HCT116 (cell line): ENCODE measurements at regions not wholly inside any gene's neighbourhood (a gene's known extent, or its start where the extent isn't known, plus 50 kb on each side); places are given as distances from the start of the nearest gene placed in this dataset.

ENCODE experiments used
- ATAC-seq: fragments of 200-7000 bp; cut with Tn5 transposase; 2 replicates; pipeline ENCODE4 v1.9.1; 2020; ENCODE audit warnings: mild to moderate bottlenecking, moderate library complexity
- BruUV-seq: library from RNA; stranded (reverse); fragments of 400-500 nt; replicated peaks from 2 replicates; lab custom pipeline; 2021; lab: Mats Ljungman, UMichigan
- CTCF ChIA-PET: fragments of 300-600 bp; sonication (Branson Sonifier 250); formaldehyde crosslinking; loops from one replicate; lab custom pipeline; 2021; ENCODE audit warnings: antibody characterized with exemption; lab: Charles Lee
- POLR2A ChIA-PET: fragments of 300-600, 350-600 bp; sonication (Branson Sonifier 250); formaldehyde crosslinking; loops from one replicate; lab custom pipeline; 2021; ENCODE audit warnings: antibody characterized with exemption; lab: Charles Lee
- RAD21 ChIA-PET, 2 experiments: fragments of 300-600 bp; sonication (Branson Sonifier 250); formaldehyde crosslinking; loops; one replicate each; lab custom pipeline; 2023; ENCODE audit warnings: low total read pairs in 2 of 2; ENCODE audit not compliant: uncharacterized antibody in 2 of 2, unreplicated experiment in 2 of 2, low non-redundant PET in 1 of 2; lab: Charles Lee
- DNase-seq: peaks from one replicate; pipeline ENCODE4 v3.0.0-alpha.2; 2010; ENCODE audit warnings: low read depth, low spot score
- H2AFZ ChIP-seq: fragments of 200-600 bp; shearing (Covaris generic), sonication (generic); 2 replicates; pipeline ENCODE4 v1.6.1; 2017; ENCODE audit warnings: low read depth, mixed run types, mixed read lengths, antibody characterized with exemption, low read length; ENCODE audit not compliant: poor library complexity, severe bottlenecking
- H3K27ac ChIP-seq: 2 replicates; pipeline ENCODE4 v1.5.1; 2012; ENCODE audit warnings: low read depth, low read length
- H3K27me3 ChIP-seq: fragments of 200-600 bp; sonication (generic); 2 replicates; pipeline ENCODE4 v1.6.1; 2016; ENCODE audit warnings: mixed run types, low read length, mixed read lengths; ENCODE audit not compliant: insufficient read depth
- H3K36me3 ChIP-seq, 2 experiments: fragments of 200-500 bp in 1 of 2; fragments of 200-600 bp in 1 of 2; sonication (Bioruptor generic) in 1 of 2; sonication (generic) in 1 of 2; 2 replicates each; pipeline versions ENCODE4 v1.5.1 to v1.6.1; 2014 to 2016; ENCODE audit warnings: low read length in 2 of 2, inconsistent platforms in 1 of 2, mixed read lengths in 1 of 2, mixed run types in 1 of 2; ENCODE audit not compliant: insufficient read depth in 2 of 2, control insufficient read depth in 1 of 2
- H3K4me1 ChIP-seq, 2 experiments: fragments of 200-600 bp in 1 of 2; sonication (generic) in 1 of 2; 2 replicates each; pipeline versions ENCODE4 v1.5.1 to v1.6.1; 2012 to 2017; ENCODE audit warnings: low read length in 2 of 2, inconsistent platforms in 1 of 2, mild to moderate bottlenecking in 1 of 2, mixed read lengths in 1 of 2, mixed run types in 1 of 2, moderate library complexity in 1 of 2; ENCODE audit not compliant: insufficient read depth in 2 of 2, control insufficient read depth in 1 of 2
- H3K4me2 ChIP-seq: fragments of 200-600 bp; sonication (generic); 2 replicates; pipeline ENCODE4 v1.6.1; 2017; ENCODE audit warnings: mixed run types, low read length, mixed read lengths
- H3K4me3 ChIP-seq, 2 experiments: fragments of 200-600 bp in 1 of 2; sonication (generic) in 1 of 2; replicated peaks in 1 of 2; 2 replicates each; pipeline ENCODE4 v1.5.1; 2011 to 2016; ENCODE audit warnings: low read length in 2 of 2, control low read depth in 1 of 2, low read depth in 1 of 2, mild to moderate bottlenecking in 1 of 2, mixed read lengths in 1 of 2, mixed run types in 1 of 2
- H3K79me2 ChIP-seq: fragments of 200-600 bp; sonication (generic); 2 replicates; pipeline ENCODE4 v1.6.1; 2017; ENCODE audit warnings: mild to moderate bottlenecking, mixed run types, low read length, moderate library complexity, mixed read lengths; ENCODE audit not compliant: insufficient read depth
- H3K9ac ChIP-seq: fragments of 200-600 bp; sonication (generic); 2 replicates; pipeline ENCODE4 v1.6.1; 2016; ENCODE audit warnings: low read length, mixed read lengths
- H3K9me2 ChIP-seq: fragments of 200-600 bp; sonication (generic), shearing (Covaris generic); 2 replicates; pipeline ENCODE4 v1.6.1; 2017; ENCODE audit warnings: mixed run types, mild to moderate bottlenecking, moderate library complexity; ENCODE audit not compliant: insufficient read depth
- H3K9me3 ChIP-seq, 2 experiments: fragments of 200-500 bp in 1 of 2; fragments of 200-600 bp in 1 of 2; sonication (Bioruptor generic) in 1 of 2; sonication (generic) in 1 of 2; 2 replicates each; pipeline ENCODE4 v1.6.1; 2014 to 2017; ENCODE audit warnings: low read length in 2 of 2, mixed read lengths in 2 of 2, inconsistent platforms in 1 of 2, low read depth in 1 of 2, mild to moderate bottlenecking in 1 of 2, mixed run types in 1 of 2, moderate library complexity in 1 of 2; ENCODE audit not compliant: control insufficient read depth in 1 of 2, insufficient read depth in 1 of 2
- H4K20me1 ChIP-seq: fragments of 200-600 bp; sonication (generic), shearing (Covaris generic); 2 replicates; pipeline ENCODE4 v1.6.1; 2017; ENCODE audit warnings: mixed run types, mild to moderate bottlenecking, moderate library complexity; ENCODE audit not compliant: insufficient read depth
- EGR1 ChIP-seq: IDR thresholded peaks from 2 replicates; pipeline ENCODE4 v1.6.1; 2012; ENCODE audit warnings: low read depth
- FOSL1 ChIP-seq: IDR thresholded peaks from 2 replicates; pipeline ENCODE4 v1.6.1; 2012; ENCODE audit warnings: low read depth
- JUND ChIP-seq: IDR thresholded peaks from 2 replicates; pipeline ENCODE4 v1.6.1; 2012
- POLR2A ChIP-seq: IDR thresholded peaks from 2 replicates; pipeline ENCODE4 v1.7.0; 2011; ENCODE audit warnings: borderline replicate concordance; ENCODE audit not compliant: insufficient read depth, insufficient read length; ENCODE audit errors: extremely low read depth
- SP1 ChIP-seq: IDR thresholded peaks from 2 replicates; pipeline ENCODE4 v1.6.1; 2012; ENCODE audit warnings: low read depth
- TCF7L2 ChIP-seq: IDR thresholded peaks from 2 replicates; pipeline ENCODE4 v1.7.0; 2011; ENCODE audit warnings: borderline replicate concordance, inconsistent platforms; ENCODE audit not compliant: insufficient read depth, insufficient read length; ENCODE audit errors: extremely low read depth
- YY1 ChIP-seq: IDR thresholded peaks from 2 replicates; pipeline ENCODE4 v1.6.1; 2011; ENCODE audit warnings: low read length, low read depth, moderate library complexity, mild to moderate bottlenecking; ENCODE audit not compliant: insufficient replicate concordance; ENCODE audit errors: extremely low read depth
- ZFX ChIP-seq: fragments of 450-650 bp; IDR thresholded peaks from 2 replicates; pipeline ENCODE4 v1.6.1; 2017
- ZNF274 ChIP-seq: fragments of 200-500 bp; sonication (Bioruptor generic); IDR thresholded peaks from 2 replicates; pipeline ENCODE4 v1.6.1; 2014; ENCODE audit warnings: mild to moderate bottlenecking, low read depth, low read length, inconsistent platforms
- intact Hi-C: fragments of 100-400 bp; cut with micrococcal nuclease; formaldehyde crosslinking; loops from 2 replicates; pipeline ENCODE4 v1.10.0; 2022
- TF ChIP-seq, protein P1 (sequence below): IDR thresholded peaks from 2 replicates; pipeline ENCODE4 v1.6.1; 2012; ENCODE audit warnings: low read depth
- TF ChIP-seq, protein P2 (sequence below), 3 experiments: fragments of 200-600 bp in 1 of 3; sonication (generic) in 1 of 3; IDR thresholded peaks in 2 of 3; conservative IDR thresholded peaks in 1 of 3; 2 replicates each; pipeline ENCODE4 v1.5.1; 2012 to 2017; ENCODE audit warnings: low read depth in 2 of 3, low read length in 2 of 3, antibody characterized with exemption in 1 of 3, borderline replicate concordance in 1 of 3, control low read depth in 1 of 3, mild to moderate bottlenecking in 1 of 3, mixed read lengths in 1 of 3, mixed run types in 1 of 3, moderate library complexity in 1 of 3; ENCODE audit not compliant: insufficient read depth in 1 of 3
- TF ChIP-seq, protein P3 (sequence below): IDR thresholded peaks from 2 replicates; pipeline ENCODE4 v1.6.1; 2011; ENCODE audit warnings: mild to moderate bottlenecking, low read length, moderate library complexity; ENCODE audit not compliant: insufficient replicate concordance; ENCODE audit errors: extremely low read depth

DNA sequence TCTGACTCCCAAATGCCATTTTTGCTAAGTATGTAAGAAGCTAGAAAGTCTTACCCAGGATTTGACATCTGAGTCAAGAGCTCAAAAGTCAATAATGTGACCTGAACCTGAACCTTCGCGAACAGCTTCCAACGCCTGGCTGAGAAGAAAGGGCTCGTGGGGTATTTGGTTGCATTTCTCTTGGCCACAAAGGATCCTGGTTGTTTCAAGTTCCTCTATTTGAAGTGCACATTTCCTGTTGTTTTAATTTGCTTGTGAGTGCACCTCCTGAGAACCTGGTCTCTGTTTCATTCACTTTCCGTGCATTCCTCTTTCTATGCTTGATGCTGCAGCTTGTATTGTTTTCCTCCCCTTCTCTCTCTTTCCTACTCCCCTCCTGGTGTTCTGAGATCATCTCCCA, 212.5 kb downstream of the FOXA2 start:
- Histone ChIP-seq H3K27ac (peak overlapping the region; percentile 54), H3K9me2 (no peaks in the 10 kb centered on the region), H3K79me2 (no peaks in the 10 kb centered on the region), H3K4me1 (peaks cover 35 to 56% of the 10 kb centered on the region in 2 experiments), H3K9ac (no peak overlapping the region), H4K20me1 (no peaks in the 10 kb centered on the region), H3K4me2 (peak overlapping the region; percentile 50), H3K27me3 (no peaks in the 10 kb centered on the region), H3K36me3 (no peaks in the 10 kb centered on the region), H3K4me3 (no peak overlapping the region), H3K9me3 (no peaks in the 10 kb centered on the region), H2AFZ (peak overlapping the region; percentile 38)
- RAD21 ChIA-PET, result no interaction called here
- no TSS peak for BruUV-seq
- DNase-seq (no peak), ATAC-seq (peak; percentile 45)
- CTCF ChIA-PET, result interaction anchor here (1.1 kb wide), 1 partner anchor 18 kb away, joined by 3 read pairs; no protein-coding TSS in a partner anchor
- POLR2A ChIA-PET, result no interaction called here
- peak; percentile 22; the same call in 1 of the 2 replicates for TF ChIP-seq JUND
- TF ChIP-seq SP1, result 0 out of 2 replicates have a peak, but pooled peaks have one; percentile 31
- no peak for TF ChIP-seq EGR1
- intact Hi-C loops, result loop anchor here (10.0 kb wide), 1 partner anchor 783 kb away; no protein-coding TSS in a partner anchor

DNA sequence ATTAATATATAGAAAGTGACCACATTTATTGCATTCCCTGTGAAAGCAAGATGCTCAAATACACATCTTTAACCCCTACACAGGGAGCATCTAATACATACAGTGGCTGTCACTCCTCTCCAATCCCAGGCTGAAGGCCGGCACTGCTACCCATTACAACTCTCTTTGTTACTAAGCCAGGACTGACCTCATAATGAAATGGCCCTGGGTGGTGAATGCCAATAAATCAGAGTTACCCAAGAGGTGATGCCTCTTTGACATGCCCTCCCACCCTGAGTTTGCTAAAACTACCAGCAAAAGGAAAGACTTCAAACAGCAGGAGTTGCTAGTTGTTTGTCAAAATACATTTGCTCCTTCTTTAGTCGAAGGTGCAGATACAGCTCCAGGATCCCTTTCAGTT, 214.2 kb downstream of the FOXA2 start:
- Histone ChIP-seq H3K4me3 (no peak overlapping the region), H3K79me2 (no peaks in the 10 kb centered on the region), H3K4me1 (peaks cover 22 to 39% of the 10 kb centered on the region in 2 experiments), H3K4me2 (no peak overlapping the region), H4K20me1 (no peaks in the 10 kb centered on the region), H2AFZ (no peak overlapping the region), H3K9me3 (no peaks in the 10 kb centered on the region), H3K9me2 (no peaks in the 10 kb centered on the region), H3K27ac (no peak overlapping the region), H3K9ac (no peak overlapping the region), H3K27me3 (no peaks in the 10 kb centered on the region), H3K36me3 (no peaks in the 10 kb centered on the region)
- TF ChIP-seq ZFX (no peak), ZNF274 (no peak), POLR2A (no peak), JUND (no peak), FOSL1 (no peak), TCF7L2 (no peak), EGR1 (no peak), YY1 (no peak)
- TF ChIP-seq, protein P1, sequence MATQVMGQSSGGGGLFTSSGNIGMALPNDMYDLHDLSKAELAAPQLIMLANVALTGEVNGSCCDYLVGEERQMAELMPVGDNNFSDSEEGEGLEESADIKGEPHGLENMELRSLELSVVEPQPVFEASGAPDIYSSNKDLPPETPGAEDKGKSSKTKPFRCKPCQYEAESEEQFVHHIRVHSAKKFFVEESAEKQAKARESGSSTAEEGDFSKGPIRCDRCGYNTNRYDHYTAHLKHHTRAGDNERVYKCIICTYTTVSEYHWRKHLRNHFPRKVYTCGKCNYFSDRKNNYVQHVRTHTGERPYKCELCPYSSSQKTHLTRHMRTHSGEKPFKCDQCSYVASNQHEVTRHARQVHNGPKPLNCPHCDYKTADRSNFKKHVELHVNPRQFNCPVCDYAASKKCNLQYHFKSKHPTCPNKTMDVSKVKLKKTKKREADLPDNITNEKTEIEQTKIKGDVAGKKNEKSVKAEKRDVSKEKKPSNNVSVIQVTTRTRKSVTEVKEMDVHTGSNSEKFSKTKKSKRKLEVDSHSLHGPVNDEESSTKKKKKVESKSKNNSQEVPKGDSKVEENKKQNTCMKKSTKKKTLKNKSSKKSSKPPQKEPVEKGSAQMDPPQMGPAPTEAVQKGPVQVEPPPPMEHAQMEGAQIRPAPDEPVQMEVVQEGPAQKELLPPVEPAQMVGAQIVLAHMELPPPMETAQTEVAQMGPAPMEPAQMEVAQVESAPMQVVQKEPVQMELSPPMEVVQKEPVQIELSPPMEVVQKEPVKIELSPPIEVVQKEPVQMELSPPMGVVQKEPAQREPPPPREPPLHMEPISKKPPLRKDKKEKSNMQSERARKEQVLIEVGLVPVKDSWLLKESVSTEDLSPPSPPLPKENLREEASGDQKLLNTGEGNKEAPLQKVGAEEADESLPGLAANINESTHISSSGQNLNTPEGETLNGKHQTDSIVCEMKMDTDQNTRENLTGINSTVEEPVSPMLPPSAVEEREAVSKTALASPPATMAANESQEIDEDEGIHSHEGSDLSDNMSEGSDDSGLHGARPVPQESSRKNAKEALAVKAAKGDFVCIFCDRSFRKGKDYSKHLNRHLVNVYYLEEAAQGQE, result no peak
- TF ChIP-seq, protein P2, sequence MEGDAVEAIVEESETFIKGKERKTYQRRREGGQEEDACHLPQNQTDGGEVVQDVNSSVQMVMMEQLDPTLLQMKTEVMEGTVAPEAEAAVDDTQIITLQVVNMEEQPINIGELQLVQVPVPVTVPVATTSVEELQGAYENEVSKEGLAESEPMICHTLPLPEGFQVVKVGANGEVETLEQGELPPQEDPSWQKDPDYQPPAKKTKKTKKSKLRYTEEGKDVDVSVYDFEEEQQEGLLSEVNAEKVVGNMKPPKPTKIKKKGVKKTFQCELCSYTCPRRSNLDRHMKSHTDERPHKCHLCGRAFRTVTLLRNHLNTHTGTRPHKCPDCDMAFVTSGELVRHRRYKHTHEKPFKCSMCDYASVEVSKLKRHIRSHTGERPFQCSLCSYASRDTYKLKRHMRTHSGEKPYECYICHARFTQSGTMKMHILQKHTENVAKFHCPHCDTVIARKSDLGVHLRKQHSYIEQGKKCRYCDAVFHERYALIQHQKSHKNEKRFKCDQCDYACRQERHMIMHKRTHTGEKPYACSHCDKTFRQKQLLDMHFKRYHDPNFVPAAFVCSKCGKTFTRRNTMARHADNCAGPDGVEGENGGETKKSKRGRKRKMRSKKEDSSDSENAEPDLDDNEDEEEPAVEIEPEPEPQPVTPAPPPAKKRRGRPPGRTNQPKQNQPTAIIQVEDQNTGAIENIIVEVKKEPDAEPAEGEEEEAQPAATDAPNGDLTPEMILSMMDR (IDR thresholded peaks at IDR 0.05 in 2 of 3, conservative IDR thresholded peaks at IDR 0.05 in 1 of 3; ENCODE audit: borderline replicate concordance in 1 of 3, insufficient read depth in 1 of 3, low read depth in 2 of 3, low read length in 2 of 3), result no peak
- TF ChIP-seq, protein P3, sequence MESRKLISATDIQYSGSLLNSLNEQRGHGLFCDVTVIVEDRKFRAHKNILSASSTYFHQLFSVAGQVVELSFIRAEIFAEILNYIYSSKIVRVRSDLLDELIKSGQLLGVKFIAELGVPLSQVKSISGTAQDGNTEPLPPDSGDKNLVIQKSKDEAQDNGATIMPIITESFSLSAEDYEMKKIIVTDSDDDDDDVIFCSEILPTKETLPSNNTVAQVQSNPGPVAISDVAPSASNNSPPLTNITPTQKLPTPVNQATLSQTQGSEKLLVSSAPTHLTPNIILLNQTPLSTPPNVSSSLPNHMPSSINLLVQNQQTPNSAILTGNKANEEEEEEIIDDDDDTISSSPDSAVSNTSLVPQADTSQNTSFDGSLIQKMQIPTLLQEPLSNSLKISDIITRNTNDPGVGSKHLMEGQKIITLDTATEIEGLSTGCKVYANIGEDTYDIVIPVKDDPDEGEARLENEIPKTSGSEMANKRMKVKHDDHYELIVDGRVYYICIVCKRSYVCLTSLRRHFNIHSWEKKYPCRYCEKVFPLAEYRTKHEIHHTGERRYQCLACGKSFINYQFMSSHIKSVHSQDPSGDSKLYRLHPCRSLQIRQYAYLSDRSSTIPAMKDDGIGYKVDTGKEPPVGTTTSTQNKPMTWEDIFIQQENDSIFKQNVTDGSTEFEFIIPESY, result no peak
- DNase-seq, result no peak
- ChIA-PET CTCF (no interaction called here), POLR2A (no interaction called here), RAD21 (no interaction called here)
- no peak for ATAC-seq
- intact Hi-C loops, result loop anchor here (10.0 kb wide), 1 partner anchor 785 kb away; no protein-coding TSS in a partner anchor
- BruUV-seq, result no TSS peak
